ENCODE measurements at regions not wholly inside any gene's neighbourhood (a gene's known extent, or its start where the extent isn't known, plus 50 kb on each side); places are given as distances from the start of the nearest gene placed in this dataset.

DNA sequence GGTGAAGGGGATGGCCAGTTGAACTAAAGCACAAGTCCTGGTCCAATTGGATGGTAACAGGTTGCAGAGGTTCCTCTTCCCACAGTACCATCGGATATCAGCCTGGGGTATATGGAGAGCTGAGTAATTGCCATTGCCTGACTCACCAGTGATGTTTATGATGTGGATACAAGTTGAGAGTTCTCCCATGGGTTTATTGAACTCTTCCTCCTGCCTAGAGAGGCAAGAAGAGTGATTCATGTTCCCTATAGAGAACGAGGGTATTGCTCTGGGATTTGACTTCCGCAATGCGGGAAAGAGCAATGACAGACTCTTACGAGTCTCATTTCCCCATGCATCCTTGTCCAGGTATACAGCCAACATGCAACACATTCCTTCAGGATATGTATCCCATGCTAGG, 111.3 kb upstream of the PCDH9 start (continued):
- no peak for TF ChIP-seq KDM1A (IDR thresholded peaks at IDR 0.05; ENCODE audit: low read depth)

DNA sequence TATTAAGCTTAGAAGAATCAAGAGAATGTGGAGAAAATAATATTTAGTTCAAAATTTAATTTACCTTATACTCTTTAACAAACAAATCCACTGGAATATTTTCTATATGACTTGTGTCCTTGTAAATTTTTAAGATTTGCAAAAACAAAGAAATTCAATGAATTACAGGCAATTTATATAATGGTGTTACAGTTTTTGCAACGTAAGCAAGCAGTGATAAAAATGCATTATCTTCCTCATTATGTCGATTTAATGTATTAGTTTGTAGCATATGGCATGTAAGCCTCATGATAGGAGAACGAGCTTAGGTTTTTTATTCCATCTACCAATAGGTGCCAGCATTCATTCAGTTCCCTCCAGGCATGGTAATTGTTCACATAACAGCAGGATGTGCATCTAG, 100.0 kb upstream of the PCDH9 start:
- Histone ChIP-seq H3K4me2 (no peak overlapping the region), H3K4me3 (no peak overlapping the region), H3K9me3 (no peaks in the 10 kb centered on the region), H3K4me1 (no peaks in the 10 kb centered on the region), H3K27ac (no peak overlapping the region)
- WGBS (ENCODE audit: missing lambda C conversion rate): 26% methylated on average over 3 of the region's 3 CpGs
- ChIA-PET CTCF (no interaction called here), POLR2A (interaction anchor here (0.7 kb wide), 1 partner anchor 726 kb away, joined by 3 read pairs; no protein-coding TSS in a partner anchor)
- ATAC-seq (no peak), FAIRE-seq (no peak), DNase-seq (ENCODE audit: low read depth in 1 of 2, low spot score in 1 of 2) (no peak)
- TF ChIP-seq KDM5A (IDR thresholded peaks at IDR 0.05): no peak
- TF ChIP-seq MYC (IDR thresholded peaks at IDR 0.05; ENCODE audit: borderline replicate concordance, low read length): no peak
- TF ChIP-seq BHLHE40 (IDR thresholded peaks at IDR 0.05; ENCODE audit: low read depth, low read length): no peak
- TF ChIP-seq CEBPB (IDR thresholded peaks at IDR 0.05): no peak
- TF ChIP-seq CBX8 (IDR thresholded peaks at IDR 0.05): no peak
- TF ChIP-seq, protein P1, sequence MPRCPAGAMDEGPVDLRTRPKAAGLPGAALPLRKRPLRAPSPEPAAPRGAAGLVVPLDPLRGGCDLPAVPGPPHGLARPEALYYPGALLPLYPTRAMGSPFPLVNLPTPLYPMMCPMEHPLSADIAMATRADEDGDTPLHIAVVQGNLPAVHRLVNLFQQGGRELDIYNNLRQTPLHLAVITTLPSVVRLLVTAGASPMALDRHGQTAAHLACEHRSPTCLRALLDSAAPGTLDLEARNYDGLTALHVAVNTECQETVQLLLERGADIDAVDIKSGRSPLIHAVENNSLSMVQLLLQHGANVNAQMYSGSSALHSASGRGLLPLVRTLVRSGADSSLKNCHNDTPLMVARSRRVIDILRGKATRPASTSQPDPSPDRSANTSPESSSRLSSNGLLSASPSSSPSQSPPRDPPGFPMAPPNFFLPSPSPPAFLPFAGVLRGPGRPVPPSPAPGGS (IDR thresholded peaks at IDR 0.05): no peak
- TF ChIP-seq ZNF302 (CRISPR knock-in tag; IDR thresholded peaks at IDR 0.05): no peak
- no peak for TF ChIP-seq JUNB (IDR thresholded peaks at IDR 0.05)
- no peak for TF ChIP-seq TP53 (CRISPR knock-in tag; IDR thresholded peaks at IDR 0.05)
- TF ChIP-seq ESRRA (IDR thresholded peaks at IDR 0.05; ENCODE audit: borderline replicate concordance, low read length): no peak
- no peak for TF ChIP-seq HDAC2 (IDR thresholded peaks at IDR 0.05)
- TF ChIP-seq, protein P2, sequence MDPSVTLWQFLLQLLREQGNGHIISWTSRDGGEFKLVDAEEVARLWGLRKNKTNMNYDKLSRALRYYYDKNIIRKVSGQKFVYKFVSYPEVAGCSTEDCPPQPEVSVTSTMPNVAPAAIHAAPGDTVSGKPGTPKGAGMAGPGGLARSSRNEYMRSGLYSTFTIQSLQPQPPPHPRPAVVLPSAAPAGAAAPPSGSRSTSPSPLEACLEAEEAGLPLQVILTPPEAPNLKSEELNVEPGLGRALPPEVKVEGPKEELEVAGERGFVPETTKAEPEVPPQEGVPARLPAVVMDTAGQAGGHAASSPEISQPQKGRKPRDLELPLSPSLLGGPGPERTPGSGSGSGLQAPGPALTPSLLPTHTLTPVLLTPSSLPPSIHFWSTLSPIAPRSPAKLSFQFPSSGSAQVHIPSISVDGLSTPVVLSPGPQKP (IDR thresholded peaks at IDR 0.05; ENCODE audit: low read depth, low read length): no peak
- no peak for TF ChIP-seq HOXB5 (CRISPR knock-in tag; IDR thresholded peaks at IDR 0.05)

DNA sequence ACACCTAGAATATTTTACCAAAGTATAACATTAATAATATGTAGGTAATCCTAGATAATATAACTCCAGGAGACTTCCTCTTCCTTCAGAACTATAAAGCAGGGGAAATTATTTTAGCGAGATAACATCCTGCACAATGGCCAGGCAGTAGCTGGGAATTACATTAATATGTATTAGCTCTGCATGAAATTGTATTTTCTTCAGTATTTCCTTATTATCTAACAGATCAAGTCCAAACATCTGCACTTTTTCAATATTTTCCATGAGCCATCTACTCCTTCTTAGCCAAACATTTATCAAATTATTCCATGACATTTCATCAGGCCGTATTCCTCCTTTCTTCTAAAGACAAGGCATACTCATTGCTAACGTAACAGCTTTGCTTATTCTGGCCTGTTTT, 98.8 kb upstream of the PCDH9 start:
- H3K4me1 ChIP-seq: no peaks in the 10 kb centered on the region
- ATAC-seq: no peak
- ChIA-PET POLR2A (no interaction called here), CTCF (no interaction called here)
- TF ChIP-seq ESRRA (IDR thresholded peaks at IDR 0.05; ENCODE audit: borderline replicate concordance, low read length): no peak
- TF ChIP-seq, protein P3, sequence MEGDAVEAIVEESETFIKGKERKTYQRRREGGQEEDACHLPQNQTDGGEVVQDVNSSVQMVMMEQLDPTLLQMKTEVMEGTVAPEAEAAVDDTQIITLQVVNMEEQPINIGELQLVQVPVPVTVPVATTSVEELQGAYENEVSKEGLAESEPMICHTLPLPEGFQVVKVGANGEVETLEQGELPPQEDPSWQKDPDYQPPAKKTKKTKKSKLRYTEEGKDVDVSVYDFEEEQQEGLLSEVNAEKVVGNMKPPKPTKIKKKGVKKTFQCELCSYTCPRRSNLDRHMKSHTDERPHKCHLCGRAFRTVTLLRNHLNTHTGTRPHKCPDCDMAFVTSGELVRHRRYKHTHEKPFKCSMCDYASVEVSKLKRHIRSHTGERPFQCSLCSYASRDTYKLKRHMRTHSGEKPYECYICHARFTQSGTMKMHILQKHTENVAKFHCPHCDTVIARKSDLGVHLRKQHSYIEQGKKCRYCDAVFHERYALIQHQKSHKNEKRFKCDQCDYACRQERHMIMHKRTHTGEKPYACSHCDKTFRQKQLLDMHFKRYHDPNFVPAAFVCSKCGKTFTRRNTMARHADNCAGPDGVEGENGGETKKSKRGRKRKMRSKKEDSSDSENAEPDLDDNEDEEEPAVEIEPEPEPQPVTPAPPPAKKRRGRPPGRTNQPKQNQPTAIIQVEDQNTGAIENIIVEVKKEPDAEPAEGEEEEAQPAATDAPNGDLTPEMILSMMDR (IDR thresholded peaks at IDR 0.05): no peak
- TF ChIP-seq MAFK (IDR thresholded peaks at IDR 0.05; ENCODE audit: partially characterized antibody): no peak
- no peak for TF ChIP-seq EHMT2 (IDR thresholded peaks at IDR 0.05; ENCODE audit: low read depth)
- TF ChIP-seq, protein P4, sequence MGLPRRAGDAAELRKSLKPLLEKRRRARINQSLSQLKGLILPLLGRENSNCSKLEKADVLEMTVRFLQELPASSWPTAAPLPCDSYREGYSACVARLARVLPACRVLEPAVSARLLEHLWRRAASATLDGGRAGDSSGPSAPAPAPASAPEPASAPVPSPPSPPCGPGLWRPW (IDR thresholded peaks at IDR 0.05): no peak
- no peak for TF ChIP-seq CBX2 (IDR thresholded peaks at IDR 0.05; ENCODE audit: borderline replicate concordance, low read depth)
- TF ChIP-seq, protein P2 (IDR thresholded peaks at IDR 0.05; ENCODE audit: low read depth, low read length): no peak
- TF ChIP-seq RCOR1 (IDR thresholded peaks at IDR 0.05; ENCODE audit: low read depth, low read length): no peak
- no peak for TF ChIP-seq HDAC2 (IDR thresholded peaks at IDR 0.05)
- H3K4me3 ChIP-seq: no peak overlapping the region
- H3K9me3 ChIP-seq: no peaks in the 10 kb centered on the region
- WGBS (ENCODE audit: missing lambda C conversion rate): 78% methylated on average over 3 of the region's 3 CpGs
- no peak overlapping the region for H3K27ac ChIP-seq
- no peak for DNase-seq (ENCODE audit: low read depth in 1 of 2, low spot score in 1 of 2)
- no peak for FAIRE-seq
- no peak overlapping the region for H3K4me2 ChIP-seq
